HG03135 (cell line): ENCODE measurements at regions not wholly inside any gene's neighbourhood (a gene's known extent, or its start where the extent isn't known, plus 50 kb on each side); places are given as distances from the start of the nearest gene placed in this dataset.
"Not testable (repeated sequence)": the region's sequence is repeated elsewhere in the genome, so short reads cannot be mapped to it uniquely, and the experiment has no call there.

Source experiments
- ATAC-seq: cut with Tn5 transposase; IDR thresholded peaks from one replicate; pipeline ENCODE4 v1.9.1; 2021; ENCODE audit warnings: mild to moderate bottlenecking, moderate library complexity; ENCODE audit not compliant: unreplicated experiment

- no peak for ATAC-seq
Observed at GRCh38 chr6:84847390-84848160, 83.2 kb upstream of the TBX18 start.

- ATAC-seq = no peak
Observed at GRCh38 chr6:84842525-84843166, 78.2 kb upstream of the TBX18 start.

GRCh38 chr6:84837068-84837866 lies 72.9 kb upstream of the TBX18 start:
- not testable (repeated sequence) for ATAC-seq

GRCh38 chr6:84836366-84836765 lies 72.0 kb upstream of the TBX18 start:
- ATAC-seq = no peak

- no peak for ATAC-seq
Observed at GRCh38 chr6:84835340-84835739, 70.9 kb upstream of the TBX18 start.

- ATAC-seq = not testable (repeated sequence)
Observed at GRCh38 chr6:84831924-84832323, 67.5 kb upstream of the TBX18 start.

GRCh38 chr6:84825461-84825860 lies 61.1 kb upstream of the TBX18 start:
- no peak for ATAC-seq

- ATAC-seq = not testable (repeated sequence)
Observed at GRCh38 chr6:84821314-84821713, 56.9 kb upstream of the TBX18 start.

- ATAC-seq = no peak
Observed at GRCh38 chr6:84816741-84817140, 52.3 kb upstream of the TBX18 start.

- ATAC-seq = no peak
Observed at GRCh38 chr6:84815896-84816735, 51.7 kb upstream of the TBX18 start.
